Adrenal gland (tissue), 5 donors: ENCODE measurements at regions not wholly inside any gene's neighbourhood (a gene's known extent, or its start where the extent isn't known, plus 50 kb on each side); places are given as distances from the start of the nearest gene placed in this dataset.
"Not testable (repeated sequence)": the region's sequence is repeated elsewhere in the genome, so short reads cannot be mapped to it uniquely, and the experiment has no call there.

ENCODE experiments used
- CTCF ChIP-seq, 6 experiments: fragments of 450-650 bp in 4 of 6; fragments of 200-600 bp in 2 of 6; sonication (generic) in 1 of 6; IDR thresholded peaks; 1 replicate in 5 of 6; 2 replicates in 1 of 6; pipeline versions ENCODE4 v1.5.1 to v1.8.0; 2016 to 2021; ENCODE audit warnings: antibody characterized with exemption in 6 of 6, mild to moderate bottlenecking in 2 of 6, moderate library complexity in 1 of 6
- POLR2A ChIP-seq, 2 donors: fragments of 450-650 bp; IDR thresholded peaks; one replicate each; pipeline ENCODE4 v1.6.1; 2017; ENCODE audit warnings: antibody characterized with exemption in 2 of 2, mild to moderate bottlenecking in 2 of 2, moderate library complexity in 1 of 2
- donor health status: DM: no; HTN: no; CAD: no.

GRCh38 chr9:42431616-42432010 is 248.2 kb downstream of the SPATA31A6 start:
- TF ChIP-seq CTCF, POLR2A (IDR thresholded peaks at IDR 0.05): not testable (repeated sequence)
